Mammary epithelial cell (primary cell): ENCODE measurements at regions not wholly inside any gene's neighbourhood (a gene's known extent, or its start where the extent isn't known, plus 50 kb on each side); places are given as distances from the start of the nearest gene placed in this dataset.

Source experiments
- EZH2 ChIP-seq: IDR thresholded peaks from 2 replicates; pipeline ENCODE4 v1.6.1; 2012; ENCODE audit warnings: low read length, inconsistent platforms, borderline replicate concordance
- TF ChIP-seq, protein P1 (sequence below), 2 donors: IDR thresholded peaks in 1 of 2; conservative IDR thresholded peaks in 1 of 2; 2 replicates each; pipeline ENCODE4 v1.5.1; 2011 to 2012; ENCODE audit warnings: inconsistent platforms in 2 of 2, low read length in 2 of 2, mild to moderate bottlenecking in 2 of 2, control low read depth in 1 of 2, low read depth in 1 of 2; ENCODE audit not compliant: insufficient read depth in 1 of 2; ENCODE audit errors: extremely low read depth in 1 of 2

DNA sequence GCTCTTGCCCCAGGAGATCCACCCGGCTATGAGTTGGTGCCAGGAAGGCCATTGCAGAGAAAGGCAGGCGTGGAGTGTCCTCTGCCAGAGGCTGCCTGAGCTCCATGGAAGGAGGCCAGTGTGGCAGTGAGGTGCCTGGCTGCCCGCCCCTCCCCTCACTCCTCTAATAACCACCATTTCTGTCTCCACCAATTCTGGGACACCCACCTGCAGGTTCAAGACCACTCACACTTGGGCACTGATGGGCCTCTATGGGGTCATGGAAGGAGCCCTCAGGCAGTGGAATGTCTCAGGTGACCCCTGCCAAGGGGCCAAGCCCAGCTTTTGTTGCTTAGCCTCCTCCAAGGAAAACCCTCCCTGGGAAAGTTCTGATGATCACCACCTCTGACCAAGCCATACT lies 731.6 kb downstream of the MATN1 start:
- TF ChIP-seq, protein P1, sequence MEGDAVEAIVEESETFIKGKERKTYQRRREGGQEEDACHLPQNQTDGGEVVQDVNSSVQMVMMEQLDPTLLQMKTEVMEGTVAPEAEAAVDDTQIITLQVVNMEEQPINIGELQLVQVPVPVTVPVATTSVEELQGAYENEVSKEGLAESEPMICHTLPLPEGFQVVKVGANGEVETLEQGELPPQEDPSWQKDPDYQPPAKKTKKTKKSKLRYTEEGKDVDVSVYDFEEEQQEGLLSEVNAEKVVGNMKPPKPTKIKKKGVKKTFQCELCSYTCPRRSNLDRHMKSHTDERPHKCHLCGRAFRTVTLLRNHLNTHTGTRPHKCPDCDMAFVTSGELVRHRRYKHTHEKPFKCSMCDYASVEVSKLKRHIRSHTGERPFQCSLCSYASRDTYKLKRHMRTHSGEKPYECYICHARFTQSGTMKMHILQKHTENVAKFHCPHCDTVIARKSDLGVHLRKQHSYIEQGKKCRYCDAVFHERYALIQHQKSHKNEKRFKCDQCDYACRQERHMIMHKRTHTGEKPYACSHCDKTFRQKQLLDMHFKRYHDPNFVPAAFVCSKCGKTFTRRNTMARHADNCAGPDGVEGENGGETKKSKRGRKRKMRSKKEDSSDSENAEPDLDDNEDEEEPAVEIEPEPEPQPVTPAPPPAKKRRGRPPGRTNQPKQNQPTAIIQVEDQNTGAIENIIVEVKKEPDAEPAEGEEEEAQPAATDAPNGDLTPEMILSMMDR (conservative IDR thresholded peaks at IDR 0.05 in 1 of 2, IDR thresholded peaks at IDR 0.05 in 1 of 2; ENCODE audit: extremely low read depth in 1 of 2, insufficient read depth in 1 of 2, low read depth in 1 of 2, low read length in 2 of 2) = no peak
- TF ChIP-seq EZH2 = no peak
